ENCODE measurements at regions not wholly inside any gene's neighbourhood (a gene's known extent, or its start where the extent isn't known, plus 50 kb on each side); places are given as distances from the start of the nearest gene placed in this dataset.

DNA sequence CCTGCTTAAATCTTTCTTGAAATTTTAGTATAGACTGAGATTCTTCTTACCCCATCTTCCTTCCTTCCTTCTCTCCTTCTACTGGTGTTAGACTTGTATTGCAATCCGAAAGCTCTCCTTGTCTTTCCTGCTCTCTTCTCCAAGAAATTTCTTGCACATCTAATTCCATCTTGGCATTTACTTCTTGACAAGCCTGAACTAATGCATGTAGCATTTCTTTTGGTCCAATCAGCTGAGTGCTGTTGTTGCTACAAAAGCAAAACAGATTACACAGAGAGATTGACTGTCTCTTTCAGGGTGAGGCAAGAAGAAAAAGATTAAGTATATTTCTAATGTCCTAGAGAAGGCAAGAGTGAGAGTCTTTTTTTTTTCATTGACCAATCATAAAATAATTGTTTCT, 51.6 kb upstream of the MAP1B start:
- Histone ChIP-seq H3K9me3 (ENCODE audit: insufficient read depth, low read depth, low read length) (no peaks in the 10 kb centered on the region), H3K27me3 (ENCODE audit: insufficient read depth, low read length, poor library complexity, severe bottlenecking) (peaks cover 12% of the 10 kb centered on the region), H3K9me2 (replicated peaks; ENCODE audit: low read depth, low read length) (no peaks in the 10 kb centered on the region), H3K4me2 (ENCODE audit: low read depth, low read length, poor library complexity, severe bottlenecking) (no peak overlapping the region), H3K9ac (ENCODE audit: low read depth, low read length, poor library complexity, severe bottlenecking) (no peak overlapping the region), H3K4me3 (ENCODE audit: low read length, poor library complexity, severe bottlenecking) (no peak overlapping the region), H2AFZ (ENCODE audit: low read length) (no peak overlapping the region), H3K36me3 (ENCODE audit: insufficient read depth, low read length) (no peaks in the 10 kb centered on the region), H3K79me2 (ENCODE audit: insufficient read depth, low read length) (no peaks in the 10 kb centered on the region), H3F3A (ENCODE audit: low read depth) (no peaks in the 10 kb centered on the region), H4K20me1 (ENCODE audit: insufficient read depth, low read length, poor library complexity, severe bottlenecking) (no peaks in the 10 kb centered on the region), H3K4me1 (ENCODE audit: insufficient read depth, low read length, poor library complexity, severe bottlenecking) (no peaks in the 10 kb centered on the region)
- TF ChIP-seq EZH2phosphoT487 (IDR thresholded peaks at IDR 0.05; ENCODE audit: borderline replicate concordance) (no peak), CTCF (conservative IDR thresholded peaks at IDR 0.05; ENCODE audit: low read length) (no peak)

All from Loucy (cell line).